ENCODE measurements at regions not wholly inside any gene's neighbourhood (a gene's known extent, or its start where the extent isn't known, plus 50 kb on each side); places are given as distances from the start of the nearest gene placed in this dataset.

DNA sequence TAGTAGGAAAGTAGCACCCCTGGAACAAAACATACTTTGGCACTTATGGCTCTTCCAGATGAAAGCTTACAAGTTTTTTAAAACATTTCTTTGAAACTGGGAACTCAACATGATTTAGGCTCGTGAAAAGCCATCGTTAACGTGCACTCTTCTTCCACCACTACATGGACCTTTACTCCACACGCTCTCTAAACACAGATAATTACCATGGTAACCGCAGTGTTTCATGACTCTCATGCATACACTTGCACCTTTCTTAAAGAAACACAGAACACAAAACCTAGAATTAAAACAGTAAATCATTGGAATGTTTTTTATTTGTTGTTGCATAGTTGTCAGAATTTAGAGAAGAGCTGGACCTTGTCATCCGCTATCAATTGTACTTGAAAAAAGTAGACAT is 154.3 kb downstream of the FGF9 start:
- TF ChIP-seq POLR2A (IDR thresholded peaks at IDR 0.05; ENCODE audit: low read length) (no peak), GATA1 (IDR thresholded peaks at IDR 0.05; ENCODE audit: low read depth, low read length) (no peak)
